ENCODE measurements at regions not wholly inside any gene's neighbourhood (a gene's known extent, or its start where the extent isn't known, plus 50 kb on each side); places are given as distances from the start of the nearest gene placed in this dataset.

GRCh38 chr2:157169889-157170288, 87.6 kb upstream of the GALNT5 start:
- TF ChIP-seq, protein P1, sequence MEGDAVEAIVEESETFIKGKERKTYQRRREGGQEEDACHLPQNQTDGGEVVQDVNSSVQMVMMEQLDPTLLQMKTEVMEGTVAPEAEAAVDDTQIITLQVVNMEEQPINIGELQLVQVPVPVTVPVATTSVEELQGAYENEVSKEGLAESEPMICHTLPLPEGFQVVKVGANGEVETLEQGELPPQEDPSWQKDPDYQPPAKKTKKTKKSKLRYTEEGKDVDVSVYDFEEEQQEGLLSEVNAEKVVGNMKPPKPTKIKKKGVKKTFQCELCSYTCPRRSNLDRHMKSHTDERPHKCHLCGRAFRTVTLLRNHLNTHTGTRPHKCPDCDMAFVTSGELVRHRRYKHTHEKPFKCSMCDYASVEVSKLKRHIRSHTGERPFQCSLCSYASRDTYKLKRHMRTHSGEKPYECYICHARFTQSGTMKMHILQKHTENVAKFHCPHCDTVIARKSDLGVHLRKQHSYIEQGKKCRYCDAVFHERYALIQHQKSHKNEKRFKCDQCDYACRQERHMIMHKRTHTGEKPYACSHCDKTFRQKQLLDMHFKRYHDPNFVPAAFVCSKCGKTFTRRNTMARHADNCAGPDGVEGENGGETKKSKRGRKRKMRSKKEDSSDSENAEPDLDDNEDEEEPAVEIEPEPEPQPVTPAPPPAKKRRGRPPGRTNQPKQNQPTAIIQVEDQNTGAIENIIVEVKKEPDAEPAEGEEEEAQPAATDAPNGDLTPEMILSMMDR (conservative IDR thresholded peaks at IDR 0.05), result no peak
- H3K27me3 Mint-ChIP-seq, result no peaks in the 10 kb centered on the region
- no peaks in the 10 kb centered on the region for H3K9me3 Mint-ChIP-seq
- DNase-seq (ENCODE audit: extremely low spot score, unreplicated experiment), result no peak
- H3K4me1 Mint-ChIP-seq (ENCODE audit: unreplicated experiment), result peaks cover 6% of the 10 kb centered on the region
- no peak overlapping the region for H3K4me3 Mint-ChIP-seq
- H3K27ac Mint-ChIP-seq, result no peak overlapping the region
- no peaks in the 10 kb centered on the region for H3K36me3 Mint-ChIP-seq

- no peaks in the 10 kb centered on the region for H3K9me3 Mint-ChIP-seq
- TF ChIP-seq, protein P1 (conservative IDR thresholded peaks at IDR 0.05), result no peak
- H3K27ac Mint-ChIP-seq, result no peak overlapping the region
- H3K4me3 Mint-ChIP-seq, result no peak overlapping the region
- H3K4me1 Mint-ChIP-seq (ENCODE audit: unreplicated experiment), result peaks cover 6% of the 10 kb centered on the region
- no peaks in the 10 kb centered on the region for H3K36me3 Mint-ChIP-seq
- no peak for DNase-seq (ENCODE audit: extremely low spot score, unreplicated experiment)
- no peaks in the 10 kb centered on the region for H3K27me3 Mint-ChIP-seq
These were observed 87.2 kb upstream of the GALNT5 start for GRCh38 chr2:157170299-157170698.

GRCh38 chr2:157172239-157172638, 85.3 kb upstream of the GALNT5 start:
- no peak for DNase-seq (ENCODE audit: extremely low spot score, unreplicated experiment)
- Mint-ChIP-seq H3K36me3 (no peaks in the 10 kb centered on the region), H3K4me1 (ENCODE audit: unreplicated experiment) (peaks cover 6% of the 10 kb centered on the region), H3K27ac (no peak overlapping the region), H3K27me3 (no peaks in the 10 kb centered on the region), H3K9me3 (no peaks in the 10 kb centered on the region), H3K4me3 (no peak overlapping the region)
- TF ChIP-seq, protein P1 (conservative IDR thresholded peaks at IDR 0.05), result no peak

GRCh38 chr2:157172866-157173578, 84.5 kb upstream of the GALNT5 start:
- TF ChIP-seq, protein P1 (conservative IDR thresholded peaks at IDR 0.05), result no peak
- H3K27ac Mint-ChIP-seq, result no peak overlapping the region
- H3K27me3 Mint-ChIP-seq, result no peaks in the 10 kb centered on the region
- peaks cover 6% of the 10 kb centered on the region for H3K4me1 Mint-ChIP-seq (ENCODE audit: unreplicated experiment)
- no peak overlapping the region for H3K4me3 Mint-ChIP-seq
- DNase-seq (ENCODE audit: extremely low spot score, unreplicated experiment), result no peak
- no peaks in the 10 kb centered on the region for H3K9me3 Mint-ChIP-seq
- H3K36me3 Mint-ChIP-seq, result no peaks in the 10 kb centered on the region

GRCh38 chr2:157173740-157174184, 83.7 kb upstream of the GALNT5 start:
- no peaks in the 10 kb centered on the region for H3K27me3 Mint-ChIP-seq
- H3K36me3 Mint-ChIP-seq, result no peaks in the 10 kb centered on the region
- no peak for DNase-seq (ENCODE audit: extremely low spot score, unreplicated experiment)
- peaks cover 6% of the 10 kb centered on the region for H3K4me1 Mint-ChIP-seq (ENCODE audit: unreplicated experiment)
- no peak overlapping the region for H3K27ac Mint-ChIP-seq
- H3K4me3 Mint-ChIP-seq, result no peak overlapping the region
- H3K9me3 Mint-ChIP-seq, result no peaks in the 10 kb centered on the region
- TF ChIP-seq, protein P1 (conservative IDR thresholded peaks at IDR 0.05), result no peak
